ENCODE measurements at regions not wholly inside any gene's neighbourhood (a gene's known extent, or its start where the extent isn't known, plus 50 kb on each side); places are given as distances from the start of the nearest gene placed in this dataset.

DNA sequence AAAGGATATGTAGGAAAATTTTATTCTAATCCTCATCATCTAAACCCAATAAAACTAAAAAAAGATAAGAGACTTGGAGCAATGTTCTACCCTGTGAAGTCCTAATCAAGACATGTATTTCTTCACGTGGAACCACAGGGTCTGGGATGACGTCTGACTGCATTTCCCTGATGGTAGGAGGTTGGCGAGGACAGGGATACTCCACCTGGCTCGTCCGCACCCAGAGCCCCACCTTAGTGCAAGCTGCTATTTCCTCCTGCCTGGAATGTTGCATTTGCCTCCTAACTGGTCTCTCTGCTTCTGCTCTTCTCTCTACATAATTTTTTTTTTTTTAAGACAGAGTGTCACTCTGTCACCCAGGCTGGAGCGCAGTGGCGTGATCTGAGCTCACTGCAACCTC is 57.7 kb upstream of the RASGRP1 start:
- no peak overlapping the region for H3K27ac Mint-ChIP-seq (ENCODE audit: unreplicated experiment)
- H3K36me3 Mint-ChIP-seq (ENCODE audit: unreplicated experiment) = no peaks in the 10 kb centered on the region
- H3K27me3 Mint-ChIP-seq (ENCODE audit: unreplicated experiment) = peaks cover 65% of the 10 kb centered on the region
- no peak for TF ChIP-seq CTCF (IDR thresholded peaks at IDR 0.05)
- H3K9me3 Mint-ChIP-seq (ENCODE audit: unreplicated experiment) = no peaks in the 10 kb centered on the region
- no peak overlapping the region for H3K4me3 Mint-ChIP-seq (ENCODE audit: unreplicated experiment)
- no peak for DNase-seq (ENCODE audit: extremely low spot score, unreplicated experiment)
- H3K4me1 Mint-ChIP-seq (ENCODE audit: unreplicated experiment) = no peaks in the 10 kb centered on the region

GRCh38 chr15:38622908-38623307 is 58.3 kb upstream of the RASGRP1 start:
- Mint-ChIP-seq H3K9me3 (ENCODE audit: unreplicated experiment) (no peaks in the 10 kb centered on the region), H3K27me3 (ENCODE audit: unreplicated experiment) (peaks cover 59% of the 10 kb centered on the region), H3K4me1 (ENCODE audit: unreplicated experiment) (no peaks in the 10 kb centered on the region), H3K4me3 (ENCODE audit: unreplicated experiment) (no peak overlapping the region), H3K36me3 (ENCODE audit: unreplicated experiment) (no peaks in the 10 kb centered on the region), H3K27ac (ENCODE audit: unreplicated experiment) (no peak overlapping the region)
- no peak for DNase-seq (ENCODE audit: extremely low spot score, unreplicated experiment)
- no peak for TF ChIP-seq CTCF (IDR thresholded peaks at IDR 0.05)

- Mint-ChIP-seq H3K4me3 (ENCODE audit: unreplicated experiment) (no peak overlapping the region), H3K9me3 (ENCODE audit: unreplicated experiment) (no peaks in the 10 kb centered on the region), H3K36me3 (ENCODE audit: unreplicated experiment) (no peaks in the 10 kb centered on the region), H3K4me1 (ENCODE audit: unreplicated experiment) (no peaks in the 10 kb centered on the region), H3K27ac (ENCODE audit: unreplicated experiment) (no peak overlapping the region), H3K27me3 (ENCODE audit: unreplicated experiment) (peaks cover 52% of the 10 kb centered on the region)
- DNase-seq (ENCODE audit: extremely low spot score, unreplicated experiment) = no peak
- TF ChIP-seq CTCF (IDR thresholded peaks at IDR 0.05) = no peak
Measured at GRCh38 chr15:38623744-38624143, 59.1 kb upstream of the RASGRP1 start.

DNA sequence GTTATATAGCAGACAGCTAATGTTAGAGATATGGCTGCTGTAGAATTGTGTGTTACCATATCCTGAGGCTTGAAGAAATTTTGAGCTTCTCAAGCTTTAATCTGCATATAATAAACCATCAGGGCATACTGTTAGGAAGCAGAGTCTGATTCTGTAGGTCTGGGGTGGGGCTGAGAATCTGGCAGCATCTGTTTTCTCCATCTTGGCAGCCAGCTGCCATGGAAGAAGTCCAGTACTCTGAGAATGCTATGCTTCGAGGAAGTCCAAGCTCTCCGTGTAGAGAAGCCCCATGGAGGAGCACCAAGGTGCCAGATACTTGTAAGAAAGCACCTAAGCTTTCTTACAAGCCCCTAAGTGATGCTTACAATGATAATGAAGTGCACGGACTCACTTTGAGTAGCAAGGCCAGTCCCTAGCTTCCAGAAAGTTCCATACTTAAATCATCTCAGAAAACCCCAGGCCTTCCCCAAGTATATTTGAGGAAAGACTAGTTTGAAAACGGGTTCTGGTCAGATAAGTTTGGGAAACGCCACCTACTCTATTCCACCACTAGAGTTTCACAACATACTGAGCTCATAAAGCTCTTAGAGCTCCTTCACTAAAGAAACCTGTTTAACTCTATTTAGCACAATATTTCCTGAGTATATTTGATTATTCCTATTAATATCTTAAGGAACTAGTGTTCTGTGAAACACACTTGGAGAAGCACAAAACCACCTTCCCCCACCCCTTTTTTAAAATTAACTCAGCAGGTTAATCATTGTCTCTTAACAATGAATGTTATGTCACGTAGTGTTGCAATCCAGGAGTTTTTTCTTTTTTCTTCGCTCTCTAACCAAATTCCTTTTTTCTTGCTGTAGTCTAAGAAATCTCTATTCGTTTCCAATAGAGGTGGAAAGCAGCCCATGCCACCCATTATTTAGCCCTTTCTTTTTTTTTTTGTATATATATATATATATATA is 59.9 kb upstream of the RASGRP1 start:
- no peak for TF ChIP-seq CTCF (IDR thresholded peaks at IDR 0.05)
- H3K9me3 Mint-ChIP-seq (ENCODE audit: unreplicated experiment) = no peaks in the 10 kb centered on the region
- H3K4me3 Mint-ChIP-seq (ENCODE audit: unreplicated experiment) = no peak overlapping the region
- no peak overlapping the region for H3K27ac Mint-ChIP-seq (ENCODE audit: unreplicated experiment)
- no peaks in the 10 kb centered on the region for H3K4me1 Mint-ChIP-seq (ENCODE audit: unreplicated experiment)
- peaks cover 52% of the 10 kb centered on the region for H3K27me3 Mint-ChIP-seq (ENCODE audit: unreplicated experiment)
- DNase-seq (ENCODE audit: extremely low spot score, unreplicated experiment) = no peak
- no peaks in the 10 kb centered on the region for H3K36me3 Mint-ChIP-seq (ENCODE audit: unreplicated experiment)

GRCh38 chr15:38625886-38626285 is 61.3 kb upstream of the RASGRP1 start:
- Mint-ChIP-seq H3K27me3 (ENCODE audit: unreplicated experiment) (peaks cover 40% of the 10 kb centered on the region), H3K4me3 (ENCODE audit: unreplicated experiment) (no peak overlapping the region), H3K9me3 (ENCODE audit: unreplicated experiment) (no peaks in the 10 kb centered on the region), H3K4me1 (ENCODE audit: unreplicated experiment) (no peaks in the 10 kb centered on the region), H3K36me3 (ENCODE audit: unreplicated experiment) (no peaks in the 10 kb centered on the region), H3K27ac (ENCODE audit: unreplicated experiment) (no peak overlapping the region)
- no peak for TF ChIP-seq CTCF (IDR thresholded peaks at IDR 0.05)
- no peak for DNase-seq (ENCODE audit: extremely low spot score, unreplicated experiment)

Data from osteocyte (in vitro differentiated cells).